ENCODE measurements at regions not wholly inside any gene's neighbourhood (a gene's known extent, or its start where the extent isn't known, plus 50 kb on each side); places are given as distances from the start of the nearest gene placed in this dataset.

GRCh38 chr19:30094756-30095140 is 152.7 kb downstream of the URI1 start:
- POLR2A ChIA-PET: no interaction called here
- Histone ChIP-seq H3K27ac (ENCODE audit: low read length in 2 of 2) (no peak overlapping the region), H3K4me2 (replicated peaks; ENCODE audit: low read depth, low read length, poor library complexity, severe bottlenecking) (no peak overlapping the region), H2AFZ (ENCODE audit: insufficient read depth, low read depth, low read length, poor library complexity, severe bottlenecking) (no peak overlapping the region), H3K4me3 (ENCODE audit: control extremely low read depth in 1 of 5, extremely low read depth in 1 of 5, insufficient read depth in 1 of 5, low read depth in 2 of 5, low read length in 4 of 5) (no peak overlapping the region), H4K20me1 (ENCODE audit: control insufficient read depth, insufficient read depth, low read length, poor library complexity, severe bottlenecking) (no peaks in the 10 kb centered on the region), H3K9me3 (ENCODE audit: control extremely low read depth in 1 of 3, control insufficient read depth in 2 of 3, insufficient read depth in 1 of 3, low read length in 2 of 3) (no peaks in the 10 kb centered on the region), H3K36me3 (replicated peaks in 1 of 2; ENCODE audit: control extremely low read depth in 1 of 2, control insufficient read depth in 1 of 2, extremely low read depth in 1 of 2, insufficient read depth in 2 of 2, low read length in 1 of 2) (no peaks in the 10 kb centered on the region), H3K79me2 (ENCODE audit: control insufficient read depth, insufficient read depth, low read length) (no peaks in the 10 kb centered on the region), H3K9ac (ENCODE audit: low read length) (no peak overlapping the region), H3K27me3 (replicated peaks in 1 of 4; ENCODE audit: control extremely low read depth in 1 of 4, control insufficient read depth in 3 of 4, insufficient read depth in 4 of 4, low read length in 3 of 4) (no peaks in the 10 kb centered on the region), H3K4me1 (ENCODE audit: control insufficient read depth in 2 of 2, insufficient read depth in 2 of 2, low read length in 2 of 2) (no peaks in the 10 kb centered on the region)
- Mint-ChIP-seq H3K27me3 (no peaks in the 10 kb centered on the region), H3K4me1 (no peaks in the 10 kb centered on the region), H3K27ac (no peak overlapping the region), H3K4me3 (no peak overlapping the region), H3K9me3 (ENCODE audit: insufficient read depth) (no peaks in the 10 kb centered on the region)
- DNase-seq (no peak), ATAC-seq (ENCODE audit: low read depth) (no peak)
- no peak for TF ChIP-seq CTCF (IDR thresholded peaks at IDR 0.05)
- TF ChIP-seq EZH2 (IDR thresholded peaks at IDR 0.05; ENCODE audit: borderline replicate concordance, insufficient read depth, low read depth, low read length, poor library complexity, severe bottlenecking): no peak
- 82% methylated on average over 2 of the region's 3 CpGs for WGBS (ENCODE audit: insufficient coverage)
- intact Hi-C loops (cut with micrococcal nuclease): no loop called here
- CTCF ChIA-PET: no interaction called here

DNA sequence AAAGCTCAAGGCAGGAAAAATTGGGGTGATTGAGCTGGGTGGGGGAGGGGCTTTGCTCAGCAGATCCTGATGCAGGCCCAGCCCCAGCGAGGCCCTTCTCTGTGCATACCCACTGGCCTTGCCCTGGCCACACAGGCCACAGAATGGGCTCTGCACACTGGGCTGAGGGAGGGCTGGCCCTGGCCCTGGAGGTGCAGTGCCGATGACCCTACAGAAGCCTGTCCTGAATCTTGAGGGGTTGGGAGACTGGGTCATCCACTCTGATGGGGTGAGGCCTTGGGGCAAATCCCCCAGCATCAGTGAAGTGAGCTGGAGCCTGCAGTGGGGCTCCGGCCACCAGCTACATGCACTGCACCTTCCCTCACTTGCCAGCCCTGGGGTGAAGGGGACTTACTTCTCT is 153.1 kb downstream of the URI1 start:
- Histone ChIP-seq H3K27ac (ENCODE audit: low read length in 2 of 2) (no peak overlapping the region), H3K9me3 (ENCODE audit: control extremely low read depth in 1 of 3, control insufficient read depth in 2 of 3, insufficient read depth in 1 of 3, low read length in 2 of 3) (no peaks in the 10 kb centered on the region), H3K79me2 (ENCODE audit: control insufficient read depth, insufficient read depth, low read length) (no peaks in the 10 kb centered on the region), H3K27me3 (replicated peaks in 1 of 4; ENCODE audit: control extremely low read depth in 1 of 4, control insufficient read depth in 3 of 4, insufficient read depth in 4 of 4, low read length in 3 of 4) (no peaks in the 10 kb centered on the region), H3K4me2 (replicated peaks; ENCODE audit: low read depth, low read length, poor library complexity, severe bottlenecking) (no peak overlapping the region), H3K4me3 (ENCODE audit: control extremely low read depth in 1 of 5, extremely low read depth in 1 of 5, insufficient read depth in 1 of 5, low read depth in 2 of 5, low read length in 4 of 5) (no peak overlapping the region), H2AFZ (ENCODE audit: insufficient read depth, low read depth, low read length, poor library complexity, severe bottlenecking) (no peak overlapping the region), H4K20me1 (ENCODE audit: control insufficient read depth, insufficient read depth, low read length, poor library complexity, severe bottlenecking) (no peaks in the 10 kb centered on the region), H3K36me3 (replicated peaks in 1 of 2; ENCODE audit: control extremely low read depth in 1 of 2, control insufficient read depth in 1 of 2, extremely low read depth in 1 of 2, insufficient read depth in 2 of 2, low read length in 1 of 2) (no peaks in the 10 kb centered on the region), H3K9ac (ENCODE audit: low read length) (no peak overlapping the region), H3K4me1 (ENCODE audit: control insufficient read depth in 2 of 2, insufficient read depth in 2 of 2, low read length in 2 of 2) (no peaks in the 10 kb centered on the region)
- Mint-ChIP-seq H3K27ac (no peak overlapping the region), H3K4me3 (no peak overlapping the region), H3K4me1 (no peaks in the 10 kb centered on the region), H3K27me3 (no peaks in the 10 kb centered on the region), H3K9me3 (ENCODE audit: insufficient read depth) (no peaks in the 10 kb centered on the region)
- ATAC-seq (ENCODE audit: low read depth): no peak
- WGBS (ENCODE audit: insufficient coverage): 74% methylated on average over 2 of the region's 3 CpGs
- TF ChIP-seq CTCF (IDR thresholded peaks at IDR 0.05): no peak
- TF ChIP-seq EZH2 (IDR thresholded peaks at IDR 0.05; ENCODE audit: borderline replicate concordance, insufficient read depth, low read depth, low read length, poor library complexity, severe bottlenecking): no peak
- intact Hi-C loops (cut with micrococcal nuclease): no loop called here
- POLR2A ChIA-PET: no interaction called here
- DNase-seq: no peak
- CTCF ChIA-PET: no interaction called here
